GM19099 (cell line): ENCODE measurements at regions not wholly inside any gene's neighbourhood (a gene's known extent, or its start where the extent isn't known, plus 50 kb on each side); places are given as distances from the start of the nearest gene placed in this dataset.

Experiments used
- POLR2A ChIP-seq: IDR thresholded peaks from 3 replicates; pipeline ENCODE4 v1.6.1; 2011; ENCODE audit warnings: low read depth; ENCODE audit not compliant: insufficient read length; ENCODE audit errors: extremely low read depth

DNA sequence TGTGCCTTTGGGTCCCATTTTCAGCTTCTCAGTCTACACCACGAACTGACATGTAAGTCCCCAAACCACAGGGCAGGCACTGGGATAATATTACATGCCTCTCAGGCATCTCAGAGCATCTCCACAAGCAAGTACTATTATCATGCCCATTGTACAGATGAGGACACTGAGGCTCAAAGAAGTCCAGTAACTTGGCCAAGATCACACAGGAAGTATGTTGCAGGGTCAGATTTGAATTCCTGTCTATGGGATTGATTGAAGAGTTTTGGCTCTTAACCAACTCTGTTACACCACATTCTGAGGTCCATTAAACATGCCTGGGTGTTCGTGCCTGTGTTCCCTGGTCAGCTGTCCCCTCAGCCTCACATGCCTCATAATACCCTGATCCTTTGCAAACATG lies 319.8 kb downstream of the FOXO1 start:
- no peak for TF ChIP-seq POLR2A

GRCh38 chr13:40348096-40348679 lies 318.3 kb downstream of the FOXO1 start:
- TF ChIP-seq POLR2A: no peak

DNA sequence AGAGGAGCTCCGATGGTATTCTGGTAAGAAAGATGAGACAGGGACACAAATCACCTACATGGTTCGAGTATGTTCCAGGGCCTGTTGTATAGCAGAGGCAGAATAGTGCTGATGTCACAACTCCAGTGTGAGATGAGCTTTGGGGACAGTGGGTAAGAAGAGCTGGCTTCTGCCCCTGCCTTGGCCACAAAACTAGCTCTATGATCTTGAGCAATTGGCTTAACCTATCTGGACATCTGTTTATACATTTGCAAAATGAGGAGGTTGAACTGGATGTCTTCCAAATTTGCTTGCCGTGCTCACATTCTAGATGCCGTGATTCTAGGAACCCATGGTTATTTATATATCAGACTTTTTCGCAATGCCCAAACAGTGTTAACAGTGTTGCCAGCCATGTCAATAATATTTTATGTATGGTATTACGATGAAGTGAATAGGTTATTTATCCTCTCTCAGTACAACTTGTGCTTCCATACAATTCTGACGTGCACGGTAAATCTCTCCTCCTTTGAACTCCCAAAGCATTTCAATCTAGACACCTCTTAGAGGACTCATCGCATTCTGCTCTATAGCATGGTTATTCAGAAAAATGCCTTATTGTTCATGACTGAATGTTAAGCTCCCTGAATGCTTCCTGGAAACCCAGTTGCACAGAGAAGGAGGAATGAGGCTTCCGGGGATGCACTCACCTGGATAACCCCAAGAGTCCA lies 316.0 kb downstream of the FOXO1 start:
- no peak for TF ChIP-seq POLR2A

GRCh38 chr13:40351537-40352379 lies 314.7 kb downstream of the FOXO1 start:
- no peak for TF ChIP-seq POLR2A

DNA sequence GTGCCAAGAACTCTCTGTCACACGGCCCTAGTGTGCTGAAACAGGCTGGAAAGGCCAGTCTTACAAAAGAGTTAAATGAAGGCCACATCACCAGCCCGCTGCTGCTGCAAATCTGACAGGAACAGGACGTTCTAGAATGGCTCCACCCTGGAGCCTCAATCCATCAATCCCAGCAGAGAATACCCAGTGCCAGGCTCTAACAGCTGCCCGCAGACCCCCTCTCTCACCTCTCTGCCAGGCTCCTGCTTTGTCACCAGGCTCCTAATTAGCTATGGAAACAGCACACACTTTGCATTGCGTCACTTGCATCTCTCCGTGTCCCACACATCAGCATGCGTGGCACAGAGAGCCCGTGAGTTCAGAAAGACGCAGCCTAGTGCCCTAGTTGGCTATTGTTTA lies 314.1 kb downstream of the FOXO1 start:
- no peak for TF ChIP-seq POLR2A

DNA sequence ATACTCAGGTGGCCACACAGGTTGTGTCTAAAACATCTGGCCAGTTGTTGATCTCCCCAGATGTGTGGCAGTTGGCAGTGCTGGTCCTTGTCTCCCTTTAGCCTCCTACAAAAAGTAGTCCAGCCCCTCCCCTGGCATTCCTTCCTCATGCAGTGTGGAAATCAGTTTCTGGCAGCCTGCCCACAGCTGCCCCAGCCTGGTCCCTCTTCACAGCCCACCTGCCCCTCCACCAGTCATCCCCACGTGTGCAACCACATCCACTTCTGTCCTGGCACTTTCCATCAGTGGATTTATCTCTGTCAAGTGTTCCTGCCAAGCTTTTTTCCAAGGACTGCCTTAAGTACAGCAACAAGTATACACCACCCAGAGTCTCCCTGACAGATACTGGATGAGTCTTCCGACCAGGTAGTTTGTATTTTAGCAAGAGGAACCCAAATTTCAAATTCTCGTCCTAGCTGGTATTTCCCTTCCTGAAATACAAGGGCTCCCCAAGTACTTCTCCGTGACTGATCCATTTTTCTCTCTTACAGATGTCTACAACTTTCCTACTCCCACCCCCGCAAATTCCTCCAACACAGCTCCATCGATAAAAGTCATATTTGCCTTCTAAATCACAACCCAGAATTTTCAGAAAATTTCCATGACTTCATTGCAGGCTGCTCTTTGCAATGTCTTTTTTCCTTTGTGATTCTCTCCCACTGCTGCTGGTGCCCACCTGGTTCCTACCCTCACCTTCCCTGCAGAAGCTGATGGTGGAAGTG lies 313.5 kb downstream of the FOXO1 start:
- no peak for TF ChIP-seq POLR2A

- TF ChIP-seq POLR2A: no peak
These were observed 311.2 kb downstream of the FOXO1 start for GRCh38 chr13:40355126-40355724.

DNA sequence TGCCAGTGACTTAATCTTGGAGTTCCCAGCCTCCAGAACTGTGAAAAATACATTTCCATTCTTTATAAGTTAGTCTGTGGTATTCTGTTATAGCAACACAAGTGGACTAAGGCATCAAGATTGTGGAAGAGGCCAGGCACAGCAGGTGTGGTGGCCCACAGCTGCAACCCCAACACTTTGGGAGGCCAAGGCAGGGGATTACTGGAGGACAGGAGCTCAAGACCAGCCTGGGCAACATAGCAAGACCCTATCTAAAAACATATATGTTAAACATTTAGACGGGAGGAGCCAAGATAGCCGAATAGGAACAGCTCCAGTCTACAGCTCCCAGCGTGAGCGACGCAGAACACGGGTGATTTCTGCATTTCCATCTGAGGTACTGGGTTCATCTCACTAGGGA lies 310.4 kb downstream of the FOXO1 start:
- no peak for TF ChIP-seq POLR2A

DNA sequence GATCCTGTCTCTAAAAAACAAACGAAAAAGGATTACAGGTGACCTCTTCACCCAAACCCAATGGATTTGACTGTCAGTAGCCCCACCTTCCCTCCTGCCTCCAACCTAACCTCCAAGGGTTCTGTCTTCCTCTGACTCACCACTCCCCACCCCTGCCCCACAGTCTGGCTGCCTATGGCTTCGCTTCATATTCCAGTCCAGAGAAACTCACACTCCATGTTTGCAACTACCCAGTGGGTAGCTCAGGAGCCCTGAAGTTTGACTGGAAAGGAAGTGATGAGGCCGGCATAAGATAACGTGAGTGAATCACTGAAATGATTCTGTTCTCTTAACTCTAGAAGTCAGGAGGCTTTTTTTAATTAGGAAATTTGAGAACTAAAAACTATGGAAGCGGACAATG lies 303.9 kb downstream of the FOXO1 start:
- TF ChIP-seq POLR2A: no peak

DNA sequence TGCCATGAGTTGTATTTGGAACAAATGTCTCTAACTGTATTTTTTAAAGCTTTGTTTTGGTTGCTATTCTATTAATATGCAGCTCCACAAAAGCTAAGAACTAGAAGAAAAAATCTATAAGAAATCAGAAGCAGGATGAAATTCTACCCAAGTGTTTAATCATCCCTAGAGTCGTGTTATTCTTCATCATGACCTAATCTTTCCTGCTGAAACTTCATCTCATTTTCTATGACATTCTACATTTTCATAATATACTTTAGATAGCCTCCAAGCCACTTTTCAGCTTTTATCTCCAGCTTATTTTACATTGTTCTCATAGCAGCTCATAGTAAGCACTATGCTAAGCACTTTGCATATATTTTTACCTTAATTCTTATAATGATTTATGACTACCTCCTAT lies 302.8 kb downstream of the FOXO1 start:
- no peak for TF ChIP-seq POLR2A

DNA sequence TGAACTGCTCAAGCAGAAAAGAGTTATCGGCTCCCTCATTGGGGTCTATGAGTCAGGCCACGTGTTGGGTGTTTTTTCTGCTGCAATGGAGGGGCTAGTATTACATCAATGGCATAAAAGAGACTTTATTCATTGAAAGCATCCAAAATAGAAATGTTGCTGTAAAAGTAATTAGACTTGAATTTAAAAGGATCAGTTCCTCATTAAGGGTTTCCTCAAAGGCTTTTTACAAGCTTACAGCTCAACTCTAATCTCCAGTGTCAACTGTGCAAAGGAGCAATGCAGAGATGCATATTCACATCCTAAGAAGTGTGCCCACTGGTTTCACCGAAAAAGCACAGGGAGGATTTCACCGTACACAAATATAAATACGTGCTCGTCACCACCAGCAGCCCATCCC lies 300.3 kb downstream of the FOXO1 start:
- TF ChIP-seq POLR2A: no peak

DNA sequence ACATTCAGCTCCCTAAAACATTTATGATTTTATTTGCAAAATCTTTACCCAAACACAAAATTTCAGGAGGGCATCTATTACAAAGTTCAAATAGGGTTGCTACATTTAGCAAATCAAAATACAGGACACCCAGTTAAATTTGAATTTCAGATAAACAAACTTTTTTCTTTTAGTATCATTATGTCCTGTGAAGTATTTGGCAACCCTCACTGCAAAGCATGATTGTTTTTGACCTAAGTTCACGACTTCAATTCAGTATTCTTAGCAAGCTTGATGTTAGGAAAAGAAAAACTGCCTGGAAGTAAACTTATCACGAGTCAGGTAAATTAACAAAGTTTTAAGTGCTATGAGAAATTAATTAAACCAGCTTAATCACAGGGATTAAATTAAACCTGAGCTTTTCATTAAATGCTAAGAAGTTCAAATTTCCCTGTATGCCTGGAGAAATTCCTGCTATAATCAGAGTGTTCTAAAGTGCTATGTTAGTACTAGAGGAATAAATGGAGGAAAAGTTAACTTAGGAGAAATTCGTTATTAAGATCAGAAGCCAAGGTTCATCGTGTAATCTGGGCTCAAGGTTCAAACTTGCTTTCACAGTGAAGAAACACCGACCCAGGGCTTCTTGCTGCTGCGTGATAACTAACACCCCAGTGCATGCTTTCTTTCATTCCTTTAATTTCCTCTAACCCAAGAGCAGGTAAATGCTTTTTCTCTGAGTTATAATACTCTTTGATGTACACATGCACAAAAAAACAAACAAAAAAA lies 298.1 kb downstream of the FOXO1 start:
- TF ChIP-seq POLR2A: no peak

DNA sequence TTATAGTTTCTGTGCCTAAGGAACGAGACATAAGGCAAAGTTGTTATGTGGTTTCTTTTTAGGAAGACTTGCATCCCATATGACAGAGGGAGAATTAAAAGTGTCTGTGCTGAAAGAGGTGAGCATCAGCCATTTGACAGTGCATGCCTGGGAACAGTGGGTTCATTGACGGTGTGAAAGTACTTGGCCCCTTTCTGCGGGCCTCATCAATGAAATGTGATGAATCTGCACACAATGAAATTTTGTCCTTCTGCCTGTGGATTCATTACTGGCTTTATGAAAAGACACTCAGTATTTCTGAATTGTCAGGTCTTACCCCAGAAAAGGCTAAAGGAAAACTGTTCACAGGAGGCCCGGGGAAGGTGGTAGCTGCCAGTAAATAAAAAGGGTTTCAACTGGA lies 295.8 kb downstream of the FOXO1 start:
- TF ChIP-seq POLR2A: no peak

DNA sequence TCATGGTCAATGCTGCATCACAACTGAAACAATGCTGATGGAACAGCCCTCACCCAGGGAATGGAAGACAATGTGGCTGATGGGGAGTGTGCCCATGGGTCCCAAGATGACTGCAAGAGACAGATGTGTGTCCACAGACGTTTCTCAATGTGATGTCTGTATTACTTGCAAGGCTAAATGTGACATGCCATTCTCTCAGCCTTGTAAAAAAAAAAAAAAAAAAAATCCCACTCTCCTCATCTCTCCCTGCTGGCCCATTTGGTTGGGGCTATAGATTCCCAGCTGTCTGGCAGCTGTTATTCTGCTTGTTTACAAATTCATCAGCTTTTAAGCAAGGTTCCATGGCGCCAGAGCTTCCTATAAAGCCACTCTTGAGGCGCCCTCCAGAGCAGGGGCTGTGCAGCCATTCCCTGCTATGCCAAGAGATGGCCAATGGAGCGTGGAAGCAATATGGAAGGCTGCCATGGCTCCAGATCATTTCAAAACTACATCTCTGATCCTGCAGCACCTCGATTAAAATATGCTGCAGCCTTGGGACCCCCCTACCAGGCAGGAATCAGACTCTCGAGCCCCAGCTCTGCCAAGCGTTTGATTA lies 294.8 kb downstream of the FOXO1 start:
- no peak for TF ChIP-seq POLR2A
